K562 (cell line): ENCODE measurements at regions not wholly inside any gene's neighbourhood (a gene's known extent, or its start where the extent isn't known, plus 50 kb on each side); places are given as distances from the start of the nearest gene placed in this dataset.

ENCODE experiments used
- CTCF ChIP-seq, 3 experiments: IDR thresholded peaks in 2 of 3; conservative IDR thresholded peaks in 1 of 3; 2 replicates each; pipeline ENCODE4 v1.5.1; 2011 to 2012; ENCODE audit warnings: low read length in 3 of 3, mild to moderate bottlenecking in 3 of 3, control low read depth in 2 of 3, improper control_type of control experiment in 1 of 3, inconsistent platforms in 1 of 3, low read depth in 1 of 3, mixed read lengths in 1 of 3, moderate library complexity in 1 of 3; ENCODE audit not compliant: insufficient read depth in 2 of 3
- FOS ChIP-seq: IDR thresholded peaks from 3 replicates; pipeline ENCODE4 v1.6.1; 2011; ENCODE audit not compliant: insufficient read length; ENCODE audit errors: extremely low read depth
- L3MBTL2 ChIP-seq: fragments of 450-650 bp; IDR thresholded peaks from 2 replicates; pipeline ENCODE4 v1.6.1; 2016; ENCODE audit warnings: mild to moderate bottlenecking, moderate library complexity
- POU5F1 ChIP-seq: fragments of 150-350 bp; IDR thresholded peaks from 2 replicates; pipeline ENCODE4 v1.6.1; 2014; ENCODE audit warnings: borderline replicate concordance, low read length, low read depth, mild to moderate bottlenecking; ENCODE audit not compliant: partially characterized antibody
- RNF2 ChIP-seq: sonication (generic); IDR thresholded peaks from 2 replicates; pipeline ENCODE4 v1.6.1; 2016
- TFE3 ChIP-seq: fragments of 450-650 bp; formaldehyde crosslinking; IDR thresholded peaks from 2 replicates; pipeline ENCODE4 v1.4.0; 2020; ENCODE audit warnings: mild to moderate bottlenecking, mixed read lengths
- ZBTB49 ChIP-seq: sonication (generic); formaldehyde crosslinking; IDR thresholded peaks from 2 replicates; pipeline ENCODE4 v1.8.0; 2022; ENCODE audit warnings: missing genetic modification reagents, mild to moderate bottlenecking, borderline replicate concordance
- ZNF507 ChIP-seq: conservative IDR thresholded peaks from 2 replicates; pipeline ENCODE4 v1.6.1; 2017; ENCODE audit warnings: missing genetic modification characterization, missing compliant biosample characterization
- ZZZ3 ChIP-seq: fragments of 450-650 bp; IDR thresholded peaks from 2 replicates; pipeline ENCODE4 v1.6.1; 2016; ENCODE audit warnings: antibody characterized with exemption, mild to moderate bottlenecking, moderate library complexity

- TF ChIP-seq ZNF507 (tag) (no peak), ZBTB49 (CRISPR knock-in tag) (no peak), FOS (no peak), ZZZ3 (no peak), TFE3 (CRISPR knock-in tag) (no peak), POU5F1 (no peak), RNF2 (no peak), L3MBTL2 (no peak), CTCF (IDR thresholded peaks at IDR 0.05 in 2 of 3, conservative IDR thresholded peaks at IDR 0.05 in 1 of 3; ENCODE audit: insufficient read depth in 2 of 3, low read depth in 1 of 3, low read length in 3 of 3) (no peak)
Observed at GRCh38 chr2:6394276-6394675, 471.4 kb downstream of the CMPK2 start.
